T-helper 2 cell treated with Interferon-gamma antibody and Interleukin-4, amounts not matched to agents 5 μg/mL and 100 μg/mL, for 36 hours (primary cell): ENCODE measurements at regions not wholly inside any gene's neighbourhood (a gene's known extent, or its start where the extent isn't known, plus 50 kb on each side); places are given as distances from the start of the nearest gene placed in this dataset.

Experiments
- DNase-seq: peaks from one replicate; pipeline ENCODE4 v3.0.0; 2021; ENCODE audit warnings: low spot score
- H3K27ac Mint-ChIP-seq: one replicate; pipeline ENCODE4 v1.8.0; 2021; ENCODE audit warnings: mild to moderate bottlenecking, mixed read lengths
- H3K27me3 Mint-ChIP-seq: one replicate; pipeline ENCODE4 v1.8.0; 2021; ENCODE audit warnings: low read depth, mixed read lengths
- H3K36me3 Mint-ChIP-seq: one replicate; pipeline ENCODE4 v1.8.0; 2021; ENCODE audit warnings: low read depth, mixed read lengths
- H3K4me1 Mint-ChIP-seq: one replicate; pipeline ENCODE4 v1.8.0; 2021; ENCODE audit warnings: low read depth, mixed read lengths
- H3K4me3 Mint-ChIP-seq: one replicate; pipeline ENCODE4 v1.8.0; 2022; ENCODE audit warnings: mild to moderate bottlenecking, moderate library complexity, mixed read lengths
- H3K9me3 Mint-ChIP-seq: one replicate; pipeline ENCODE4 v1.8.0; 2021; ENCODE audit warnings: mixed read lengths

DNA sequence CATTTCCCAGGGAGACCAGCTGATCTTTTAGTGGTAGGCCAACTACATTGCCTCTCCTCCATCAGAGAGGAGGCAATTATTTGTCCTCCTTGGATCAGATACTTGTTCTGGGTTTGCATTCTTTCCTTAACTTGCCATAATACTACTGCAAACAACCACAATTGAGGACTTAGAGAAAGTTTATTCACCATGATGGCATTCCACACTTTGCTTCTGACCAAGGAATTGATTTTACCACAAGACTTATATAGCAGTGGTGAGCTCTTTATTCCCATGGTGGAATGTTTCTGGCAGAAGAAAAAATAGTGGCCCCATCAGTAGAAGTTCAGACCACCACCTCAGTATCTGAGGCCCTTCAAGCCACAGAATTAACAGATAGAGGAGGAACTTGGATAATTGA, 123.9 kb upstream of the PPP3CA start:
- peaks cover 7% of the 10 kb centered on the region for H3K27me3 Mint-ChIP-seq
- H3K9me3 Mint-ChIP-seq, result no peaks in the 10 kb centered on the region
- no peak overlapping the region for H3K4me3 Mint-ChIP-seq
- DNase-seq, result no peak
- H3K36me3 Mint-ChIP-seq, result no peaks in the 10 kb centered on the region
- no peaks in the 10 kb centered on the region for H3K4me1 Mint-ChIP-seq
- no peak overlapping the region for H3K27ac Mint-ChIP-seq

DNA sequence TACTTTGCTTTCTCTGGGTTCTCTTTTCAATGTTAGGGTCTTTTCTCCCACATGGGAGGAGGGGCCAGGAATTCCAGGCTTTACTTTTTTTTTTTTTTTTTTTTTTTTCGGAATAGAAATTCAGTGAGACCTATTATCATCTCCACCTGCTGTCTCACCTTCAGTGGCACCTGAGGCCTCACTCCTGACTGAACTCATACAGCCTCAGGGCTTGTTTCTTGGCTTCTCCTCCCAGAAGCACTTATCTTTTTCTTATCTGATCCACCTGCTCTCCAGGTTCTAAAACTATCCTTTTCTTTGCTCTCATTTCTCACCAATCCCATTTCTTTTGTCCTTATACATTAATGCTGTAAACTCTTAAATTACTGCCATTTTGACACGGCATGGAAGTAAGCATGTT, 117.3 kb upstream of the PPP3CA start:
- Mint-ChIP-seq H3K27ac (no peak overlapping the region), H3K4me3 (no peak overlapping the region), H3K36me3 (no peaks in the 10 kb centered on the region), H3K4me1 (no peaks in the 10 kb centered on the region), H3K27me3 (peaks cover 4% of the 10 kb centered on the region), H3K9me3 (peaks cover 6% of the 10 kb centered on the region)
- no peak for DNase-seq

DNA sequence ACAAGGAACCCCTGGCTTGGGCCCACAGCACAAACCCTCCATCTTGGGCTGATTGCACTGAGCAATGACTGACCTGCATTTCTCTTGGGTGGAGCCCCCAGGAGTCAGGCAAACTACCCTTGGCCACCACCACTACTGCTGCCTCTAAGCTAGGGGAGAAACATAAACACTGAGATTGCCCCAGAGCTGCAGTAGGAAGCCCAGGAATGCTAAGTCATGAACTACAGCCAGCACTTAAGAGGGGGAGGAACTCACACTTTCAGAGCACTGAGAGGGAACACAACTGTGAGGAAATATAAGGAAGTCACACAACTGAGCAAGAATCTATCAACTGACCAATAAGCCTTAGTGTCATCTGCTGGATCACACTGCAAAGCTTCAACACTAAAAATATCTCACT, 111.6 kb upstream of the PPP3CA start:
- Mint-ChIP-seq H3K9me3 (peaks cover 11% of the 10 kb centered on the region), H3K27ac (no peak overlapping the region), H3K27me3 (no peaks in the 10 kb centered on the region), H3K36me3 (no peaks in the 10 kb centered on the region), H3K4me1 (no peaks in the 10 kb centered on the region), H3K4me3 (no peak overlapping the region)
- DNase-seq, result no peak

DNA sequence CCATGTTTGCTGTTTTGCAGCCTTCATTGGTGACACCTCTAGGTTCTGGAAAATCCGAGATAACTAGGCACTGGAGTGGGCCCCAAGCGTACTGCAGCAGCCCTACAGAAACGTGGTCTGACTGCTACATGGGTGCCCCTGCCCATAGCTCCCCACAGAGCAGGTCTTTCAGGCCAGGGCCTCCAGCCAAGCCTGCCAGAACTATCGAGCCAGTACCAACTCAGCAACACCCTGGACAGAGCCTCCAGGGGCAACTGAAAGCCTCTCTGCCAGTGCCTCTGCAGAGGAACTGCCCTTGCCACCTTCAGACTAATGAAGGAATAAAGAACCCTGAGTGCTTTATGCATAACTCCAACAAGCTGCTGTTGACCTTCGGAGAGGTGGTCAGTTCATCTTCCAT, 111.1 kb upstream of the PPP3CA start:
- Mint-ChIP-seq H3K9me3 (peaks cover 11% of the 10 kb centered on the region), H3K4me3 (no peak overlapping the region), H3K36me3 (no peaks in the 10 kb centered on the region), H3K4me1 (no peaks in the 10 kb centered on the region), H3K27ac (no peak overlapping the region), H3K27me3 (no peaks in the 10 kb centered on the region)
- DNase-seq, result no peak

DNA sequence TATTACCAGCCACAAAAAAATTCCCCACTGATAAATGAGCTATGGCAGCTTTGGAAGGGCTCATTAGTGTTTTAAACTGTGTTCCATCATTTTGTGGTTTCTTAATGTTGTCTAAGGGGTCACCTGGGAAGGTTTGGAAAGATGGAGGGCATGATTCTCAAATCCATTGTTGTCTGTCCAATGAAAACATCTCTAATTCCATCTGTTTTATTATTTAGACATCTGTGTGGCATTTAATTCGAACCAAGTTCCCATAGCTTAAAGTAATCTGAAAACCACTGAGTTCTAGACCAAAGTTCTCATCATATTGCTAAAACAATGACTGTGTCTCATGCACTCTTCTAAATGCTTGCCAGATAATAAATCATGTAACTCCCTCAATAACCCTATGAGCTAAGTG, 103.8 kb upstream of the PPP3CA start:
- H3K27me3 Mint-ChIP-seq, result peaks cover 28% of the 10 kb centered on the region
- no peaks in the 10 kb centered on the region for H3K4me1 Mint-ChIP-seq
- no peak overlapping the region for H3K4me3 Mint-ChIP-seq
- no peaks in the 10 kb centered on the region for H3K36me3 Mint-ChIP-seq
- no peaks in the 10 kb centered on the region for H3K9me3 Mint-ChIP-seq
- H3K27ac Mint-ChIP-seq, result no peak overlapping the region
- DNase-seq, result no peak

DNA sequence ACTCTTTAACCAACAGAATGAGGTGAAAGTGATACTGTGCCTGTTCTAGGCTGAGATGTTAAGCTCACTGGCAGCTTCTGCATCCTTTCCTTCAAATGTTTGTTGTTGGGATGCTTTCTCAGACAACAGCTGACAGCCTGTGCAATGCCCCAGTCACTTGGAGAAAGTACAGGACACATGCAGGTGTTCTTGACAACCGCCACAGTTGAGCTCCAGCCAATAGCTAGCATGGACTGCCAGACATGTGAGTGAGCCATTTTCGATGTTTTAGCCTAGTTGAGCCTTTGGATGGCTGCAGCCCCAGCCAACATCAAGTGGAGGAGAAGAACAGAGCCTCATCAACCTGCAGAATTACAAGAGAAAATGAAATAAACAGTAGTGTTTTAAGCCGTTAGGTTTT, 94.1 kb upstream of the PPP3CA start:
- H3K4me1 Mint-ChIP-seq, result no peaks in the 10 kb centered on the region
- no peak overlapping the region for H3K27ac Mint-ChIP-seq
- H3K9me3 Mint-ChIP-seq, result no peaks in the 10 kb centered on the region
- peaks cover 25% of the 10 kb centered on the region for H3K27me3 Mint-ChIP-seq
- H3K4me3 Mint-ChIP-seq, result no peak overlapping the region
- no peak for DNase-seq
- H3K36me3 Mint-ChIP-seq, result no peaks in the 10 kb centered on the region

DNA sequence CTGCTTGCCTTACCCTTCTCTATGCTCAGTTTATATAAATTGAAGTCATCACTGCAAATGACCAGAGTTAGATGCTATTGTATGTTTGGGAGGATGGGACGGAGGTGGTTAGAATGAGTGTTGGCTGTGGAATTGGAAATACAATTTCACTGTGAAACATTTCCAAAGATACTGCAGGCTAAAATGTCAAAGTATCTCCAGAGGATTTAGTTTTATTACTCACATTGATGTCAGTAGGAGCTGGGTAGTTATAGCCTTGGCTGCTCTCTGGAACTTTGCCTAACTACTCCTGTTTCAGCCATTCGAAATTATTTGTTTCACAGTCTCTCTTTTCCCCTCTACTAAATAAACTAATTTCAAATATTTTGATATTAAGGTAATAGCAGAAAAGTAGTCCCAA, 92.6 kb upstream of the PPP3CA start:
- DNase-seq, result no peak
- Mint-ChIP-seq H3K4me1 (no peaks in the 10 kb centered on the region), H3K27ac (no peak overlapping the region), H3K36me3 (no peaks in the 10 kb centered on the region), H3K9me3 (no peaks in the 10 kb centered on the region), H3K4me3 (no peak overlapping the region), H3K27me3 (peaks cover 16% of the 10 kb centered on the region)

DNA sequence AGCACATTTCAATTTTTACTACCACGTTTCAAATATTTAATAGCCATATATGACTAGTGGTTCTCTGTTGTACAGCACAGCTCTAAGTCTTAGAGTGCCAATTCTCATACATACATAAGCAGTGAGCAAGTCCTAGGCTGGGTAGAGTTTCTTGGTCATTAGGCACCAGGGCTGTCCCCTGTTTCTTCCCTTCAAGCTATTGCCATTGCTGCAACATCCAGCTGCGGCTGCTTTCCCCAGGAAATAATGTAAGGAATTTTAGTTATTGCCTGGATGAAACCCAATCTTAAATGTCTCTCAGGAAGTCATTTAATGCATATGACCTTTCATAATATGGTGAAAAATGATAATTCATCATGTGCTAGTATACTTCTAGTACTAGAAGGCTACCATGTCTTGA, 74.1 kb upstream of the PPP3CA start:
- H3K27me3 Mint-ChIP-seq, result peaks cover 37% of the 10 kb centered on the region
- H3K4me1 Mint-ChIP-seq, result peaks cover 33% of the 10 kb centered on the region
- no peak for DNase-seq
- H3K9me3 Mint-ChIP-seq, result no peaks in the 10 kb centered on the region
- H3K4me3 Mint-ChIP-seq, result no peak overlapping the region
- H3K36me3 Mint-ChIP-seq, result peaks cover 1% of the 10 kb centered on the region
- no peak overlapping the region for H3K27ac Mint-ChIP-seq

DNA sequence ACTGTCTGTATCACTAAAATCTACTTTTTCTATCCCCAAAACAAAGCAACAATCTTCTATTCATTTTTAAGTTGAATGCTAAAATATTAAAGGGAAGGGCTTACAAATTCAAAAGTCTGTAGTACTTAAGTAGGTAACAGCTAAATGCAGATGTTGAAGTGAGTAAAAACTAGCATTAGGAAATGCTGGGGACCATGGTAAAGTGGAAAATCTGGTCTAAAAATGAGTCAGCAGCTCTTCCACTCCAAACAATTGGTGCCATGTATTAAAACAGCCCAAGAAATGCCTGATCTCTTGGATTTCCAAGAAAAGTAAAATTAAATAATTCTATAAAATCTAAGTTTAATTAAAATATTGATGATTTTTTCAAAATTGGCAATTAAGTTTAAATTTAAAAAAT, 73.3 kb upstream of the PPP3CA start:
- no peak for DNase-seq
- Mint-ChIP-seq H3K4me3 (no peak overlapping the region), H3K27me3 (peaks cover 37% of the 10 kb centered on the region), H3K36me3 (peaks cover 1% of the 10 kb centered on the region), H3K4me1 (peaks cover 35% of the 10 kb centered on the region), H3K27ac (no peak overlapping the region), H3K9me3 (no peaks in the 10 kb centered on the region)

DNA sequence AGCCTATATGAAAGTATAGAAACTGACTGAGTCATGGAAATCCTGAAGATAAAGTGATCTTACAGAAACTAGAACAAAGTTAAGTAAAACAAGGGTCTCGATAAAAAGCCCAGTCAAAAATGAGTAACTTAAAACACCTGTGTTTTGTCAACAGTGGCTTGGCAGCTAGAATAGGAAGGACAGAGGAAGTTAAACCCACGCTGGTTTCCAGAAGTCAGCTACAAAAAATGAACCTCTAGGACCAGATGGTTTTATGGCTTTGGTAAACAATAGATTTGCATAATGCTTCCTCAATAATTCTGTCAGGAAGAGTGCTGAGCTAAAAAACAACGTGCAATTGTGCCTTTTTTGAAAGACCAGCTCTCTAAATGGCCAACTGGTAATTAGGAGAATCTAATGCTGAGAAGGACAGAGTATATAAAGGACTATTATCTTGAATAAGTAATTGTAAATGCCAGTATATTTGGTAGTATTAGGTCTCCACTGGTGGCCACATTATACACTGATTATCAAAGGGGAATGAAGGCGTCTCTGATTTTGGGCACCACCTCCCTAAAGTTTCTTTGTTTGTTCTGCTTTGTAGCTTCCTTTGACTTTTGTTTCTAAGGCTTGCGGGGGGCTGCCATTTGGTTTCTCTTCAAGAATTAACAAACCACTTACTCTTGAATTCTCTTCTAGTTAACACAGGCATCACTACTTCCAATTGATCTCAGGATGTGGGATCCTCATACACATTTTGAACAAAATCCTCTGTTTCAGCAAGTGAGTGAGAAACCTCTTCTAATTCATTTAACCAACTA, 72.2 kb upstream of the PPP3CA start:
- Mint-ChIP-seq H3K27ac (no peak overlapping the region), H3K9me3 (no peaks in the 10 kb centered on the region), H3K36me3 (peaks cover 3% of the 10 kb centered on the region), H3K4me1 (peaks cover 43% of the 10 kb centered on the region), H3K4me3 (peak overlapping the region; percentile 49), H3K27me3 (peaks cover 35% of the 10 kb centered on the region)
- DNase-seq, result peak; percentile 38

DNA sequence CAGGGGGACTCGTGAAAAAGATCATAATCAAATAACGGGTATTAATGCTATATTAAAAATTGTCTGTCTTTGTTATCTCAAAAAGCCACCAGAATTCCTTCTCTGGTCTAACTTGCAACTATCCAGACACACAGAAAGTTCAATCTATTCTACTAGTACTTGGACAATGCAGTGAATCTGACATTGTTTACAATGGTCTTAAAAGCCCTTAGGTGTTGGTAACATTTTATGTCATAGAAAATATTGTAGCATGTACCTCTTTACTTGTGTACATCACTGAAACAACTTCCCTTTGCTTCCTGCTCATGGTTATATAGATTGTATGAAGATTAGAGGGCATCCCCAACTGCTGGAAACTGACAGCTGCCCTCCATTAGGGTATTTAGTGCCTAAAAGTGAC, 71.1 kb upstream of the PPP3CA start:
- Mint-ChIP-seq H3K36me3 (peaks cover 1% of the 10 kb centered on the region), H3K4me1 (peaks cover 48% of the 10 kb centered on the region), H3K9me3 (no peaks in the 10 kb centered on the region), H3K27me3 (peaks cover 29% of the 10 kb centered on the region), H3K4me3 (peak overlapping the region; percentile 78), H3K27ac (peak overlapping the region; percentile 83)
- DNase-seq, result no peak

DNA sequence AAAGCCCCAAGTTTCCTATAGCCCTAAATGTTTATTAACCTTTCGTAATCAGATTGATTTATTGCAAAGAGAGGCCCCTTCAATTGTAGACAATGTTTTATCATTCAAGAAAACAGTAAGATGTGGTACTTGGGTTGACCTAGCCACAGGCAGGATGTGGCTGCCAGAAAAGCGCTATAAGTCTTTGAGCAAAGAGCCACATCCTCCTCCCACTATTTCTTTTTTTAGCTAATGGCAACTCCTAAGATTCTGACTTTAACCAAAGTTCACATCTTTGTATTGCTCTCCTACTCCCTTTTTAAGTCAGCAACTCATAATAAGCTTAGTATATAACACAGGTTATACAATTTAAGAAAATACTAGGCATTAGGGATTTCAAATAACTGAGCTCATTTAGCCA, 70.7 kb upstream of the PPP3CA start:
- H3K4me1 Mint-ChIP-seq, result peaks cover 48% of the 10 kb centered on the region
- peak overlapping the region; percentile 83 for H3K27ac Mint-ChIP-seq
- peaks cover 29% of the 10 kb centered on the region for H3K27me3 Mint-ChIP-seq
- H3K36me3 Mint-ChIP-seq, result peaks cover 1% of the 10 kb centered on the region
- peaks cover under 1% of the 10 kb centered on the region for H3K9me3 Mint-ChIP-seq
- peak overlapping the region; percentile 78 for H3K4me3 Mint-ChIP-seq
- DNase-seq, result peak; percentile 80

DNA sequence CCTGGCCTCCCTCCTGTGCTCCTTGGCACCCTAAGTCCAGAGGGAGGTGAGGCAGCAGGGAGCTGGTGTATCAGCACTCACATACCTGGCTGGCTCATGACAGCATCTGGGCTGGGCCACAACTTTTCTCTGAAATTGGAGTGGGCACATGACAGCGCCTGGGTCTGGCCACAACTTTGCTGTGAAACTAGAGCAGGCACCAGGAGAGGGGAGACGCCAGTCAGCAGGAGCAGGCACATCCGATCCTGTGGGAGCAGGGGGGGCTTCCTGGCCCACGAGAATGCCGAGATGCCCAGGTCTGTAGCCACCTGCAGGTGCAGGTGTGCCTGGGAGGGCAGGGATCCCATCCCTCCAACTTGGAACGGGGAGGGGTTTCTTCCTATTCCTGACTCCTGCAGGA, 69.7 kb upstream of the PPP3CA start:
- peaks cover 48% of the 10 kb centered on the region for H3K4me1 Mint-ChIP-seq
- DNase-seq, result no peak
- H3K36me3 Mint-ChIP-seq, result peaks cover 2% of the 10 kb centered on the region
- peaks cover 4% of the 10 kb centered on the region for H3K9me3 Mint-ChIP-seq
- H3K27me3 Mint-ChIP-seq, result peaks cover 31% of the 10 kb centered on the region
- no peak overlapping the region for H3K4me3 Mint-ChIP-seq
- no peak overlapping the region for H3K27ac Mint-ChIP-seq

DNA sequence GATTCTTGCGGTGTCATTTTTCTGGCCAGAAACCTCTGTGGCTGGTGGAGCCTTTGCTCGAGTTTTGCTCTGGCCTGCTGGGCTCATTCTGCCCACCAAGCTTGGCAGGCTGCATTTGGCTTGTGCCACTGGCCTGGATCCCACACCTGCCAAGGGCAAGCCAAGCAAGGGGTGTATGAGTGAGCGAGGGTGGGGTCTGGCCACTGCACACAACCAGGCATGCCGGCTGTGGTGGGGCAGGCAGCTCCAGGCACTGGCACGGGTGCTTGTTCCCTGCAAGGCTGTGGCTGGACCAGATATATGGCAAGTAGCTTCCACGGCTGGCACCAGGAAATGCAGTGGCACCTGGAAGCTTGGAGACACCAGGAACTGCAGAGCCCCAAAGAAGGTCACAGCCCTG, 68.6 kb upstream of the PPP3CA start:
- no peak for DNase-seq
- H3K27me3 Mint-ChIP-seq, result peaks cover 27% of the 10 kb centered on the region
- peaks cover 48% of the 10 kb centered on the region for H3K4me1 Mint-ChIP-seq
- H3K4me3 Mint-ChIP-seq, result no peak overlapping the region
- H3K36me3 Mint-ChIP-seq, result peaks cover 2% of the 10 kb centered on the region
- H3K27ac Mint-ChIP-seq, result no peak overlapping the region
- H3K9me3 Mint-ChIP-seq, result peaks cover 4% of the 10 kb centered on the region

DNA sequence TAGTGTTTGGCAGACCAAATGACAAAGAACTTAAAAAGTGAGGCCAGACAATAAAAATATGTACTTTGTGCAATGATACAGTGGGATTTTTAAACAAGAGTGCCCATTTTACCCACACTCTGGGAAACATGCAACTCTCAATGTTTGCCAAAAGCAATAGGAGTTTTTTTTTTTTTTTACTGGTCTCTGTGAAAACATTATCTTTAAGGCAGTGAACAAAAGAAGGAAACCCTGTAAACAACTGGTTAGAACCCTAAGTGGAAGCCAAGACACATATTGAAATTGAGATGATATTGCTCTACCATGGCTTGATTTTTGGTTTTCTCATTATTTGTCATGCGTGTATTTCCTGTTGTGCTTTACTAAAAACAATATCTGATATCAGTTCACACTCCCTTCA, 67.2 kb upstream of the PPP3CA start:
- peaks cover 20% of the 10 kb centered on the region for H3K27me3 Mint-ChIP-seq
- no peak overlapping the region for H3K27ac Mint-ChIP-seq
- peaks cover 5% of the 10 kb centered on the region for H3K9me3 Mint-ChIP-seq
- no peak for DNase-seq
- peaks cover 2% of the 10 kb centered on the region for H3K36me3 Mint-ChIP-seq
- H3K4me1 Mint-ChIP-seq, result peaks cover 37% of the 10 kb centered on the region
- H3K4me3 Mint-ChIP-seq, result no peak overlapping the region
